OCI-LY7 (cell line): ENCODE measurements at regions not wholly inside any gene's neighbourhood (a gene's known extent, or its start where the extent isn't known, plus 50 kb on each side); places are given as distances from the start of the nearest gene placed in this dataset.

Source experiments
- CTCF ChIP-seq: fragments of 200-600 bp; sonication (generic); conservative IDR thresholded peaks from 2 replicates; pipeline ENCODE4 v1.5.1; 2014; ENCODE audit warnings: mild to moderate bottlenecking, antibody characterized with exemption, low read length, moderate library complexity, mixed read lengths
- EZH2phosphoT487 ChIP-seq: fragments of 200-600 bp; sonication (generic); IDR thresholded peaks from 2 replicates; pipeline ENCODE4 v1.6.1; 2018; ENCODE audit warnings: low read depth, borderline replicate concordance, mild to moderate bottlenecking, mixed run types, antibody characterized with exemption, low read length, moderate library complexity, mixed read lengths

GRCh38 chr13:76750126-76750525, 136.1 kb downstream of the KCTD12 start:
- TF ChIP-seq CTCF (no peak), EZH2phosphoT487 (no peak)
